ENCODE measurements at regions not wholly inside any gene's neighbourhood (a gene's known extent, or its start where the extent isn't known, plus 50 kb on each side); places are given as distances from the start of the nearest gene placed in this dataset.

- Histone ChIP-seq H3K4me1 (replicated peaks) (no peaks in the 10 kb centered on the region), H3K27ac (no peak overlapping the region), H3K36me3 (no peaks in the 10 kb centered on the region), H3K9me3 (no peaks in the 10 kb centered on the region), H3K27me3 (replicated peaks; ENCODE audit: insufficient read depth) (peaks cover 18% of the 10 kb centered on the region), H3K4me3 (no peak overlapping the region)
- intact Hi-C loops (cut with DNase I), result no loop called here
- 47% methylated on average over 10 of the region's 10 CpGs for WGBS
- no peak for TF ChIP-seq POLR2A (IDR thresholded peaks at IDR 0.05)
- no peak for TF ChIP-seq POLR2AphosphoS5 (IDR thresholded peaks at IDR 0.05)
- TF ChIP-seq CTCF (IDR thresholded peaks at IDR 0.05), result no peak
- DNase-seq (ENCODE audit: low spot score), result no peak
Measured at GRCh38 chr1:4962836-4963235, 308.4 kb downstream of the AJAP1 start.

GRCh38 chr1:4961935-4962645 is 307.7 kb downstream of the AJAP1 start:
- peaks cover 18% of the 10 kb centered on the region for H3K27me3 ChIP-seq (replicated peaks; ENCODE audit: insufficient read depth)
- no peak overlapping the region for H3K27ac ChIP-seq
- intact Hi-C loops (cut with DNase I), result no loop called here
- no peak overlapping the region for H3K4me3 ChIP-seq
- 87% methylated on average over 8 of the region's 8 CpGs for WGBS
- DNase-seq (ENCODE audit: low spot score), result no peak
- TF ChIP-seq POLR2AphosphoS5 (IDR thresholded peaks at IDR 0.05) (no peak), POLR2A (IDR thresholded peaks at IDR 0.05) (no peak), CTCF (IDR thresholded peaks at IDR 0.05) (no peak)
- no peaks in the 10 kb centered on the region for H3K4me1 ChIP-seq (replicated peaks)
- no peaks in the 10 kb centered on the region for H3K9me3 ChIP-seq
- H3K36me3 ChIP-seq, result no peaks in the 10 kb centered on the region

- DNase-seq (ENCODE audit: low spot score), result no peak
- WGBS, result 75% methylated on average over 16 of the region's 16 CpGs
- Histone ChIP-seq H3K27ac (no peak overlapping the region), H3K27me3 (replicated peaks; ENCODE audit: insufficient read depth) (peaks cover 14% of the 10 kb centered on the region), H3K36me3 (no peaks in the 10 kb centered on the region), H3K4me1 (replicated peaks) (no peaks in the 10 kb centered on the region), H3K9me3 (no peaks in the 10 kb centered on the region), H3K4me3 (no peak overlapping the region)
- intact Hi-C loops (cut with DNase I), result no loop called here
- TF ChIP-seq POLR2AphosphoS5 (IDR thresholded peaks at IDR 0.05) (no peak), CTCF (IDR thresholded peaks at IDR 0.05) (no peak), POLR2A (IDR thresholded peaks at IDR 0.05) (no peak)
Measured at GRCh38 chr1:4960782-4961475, 306.5 kb downstream of the AJAP1 start.

- 89% methylated on average over 9 of the region's 9 CpGs for WGBS
- Histone ChIP-seq H3K27ac (no peak overlapping the region), H3K9me3 (no peaks in the 10 kb centered on the region), H3K4me1 (replicated peaks) (no peaks in the 10 kb centered on the region), H3K4me3 (no peak overlapping the region), H3K27me3 (replicated peaks; ENCODE audit: insufficient read depth) (peaks cover 14% of the 10 kb centered on the region), H3K36me3 (no peaks in the 10 kb centered on the region)
- TF ChIP-seq POLR2AphosphoS5 (IDR thresholded peaks at IDR 0.05) (no peak), CTCF (IDR thresholded peaks at IDR 0.05) (no peak), POLR2A (IDR thresholded peaks at IDR 0.05) (no peak)
- intact Hi-C loops (cut with DNase I), result no loop called here
- no peak for DNase-seq (ENCODE audit: low spot score)
Measured at GRCh38 chr1:4960336-4960735, 305.9 kb downstream of the AJAP1 start.

GRCh38 chr1:4959216-4959615 is 304.8 kb downstream of the AJAP1 start:
- no peak for TF ChIP-seq CTCF (IDR thresholded peaks at IDR 0.05)
- TF ChIP-seq POLR2A (IDR thresholded peaks at IDR 0.05), result no peak
- no peak for TF ChIP-seq POLR2AphosphoS5 (IDR thresholded peaks at IDR 0.05)
- H3K27ac ChIP-seq, result no peak overlapping the region

More at GRCh38 chr1:4959216-4959615, 304.8 kb downstream of the AJAP1 start:
- no peaks in the 10 kb centered on the region for H3K4me1 ChIP-seq (replicated peaks)
- H3K4me3 ChIP-seq, result no peak overlapping the region
- DNase-seq (ENCODE audit: low spot score), result no peak
- intact Hi-C loops (cut with DNase I), result no loop called here
- H3K27me3 ChIP-seq (replicated peaks; ENCODE audit: insufficient read depth), result peaks cover 14% of the 10 kb centered on the region
- H3K9me3 ChIP-seq, result no peaks in the 10 kb centered on the region
- H3K36me3 ChIP-seq, result no peaks in the 10 kb centered on the region
- 91% methylated on average over 6 of the region's 6 CpGs for WGBS

Data from prostate gland (tissue), 2 donors.